Mucosa of descending colon (tissue), 3 donors: ENCODE measurements at regions not wholly inside any gene's neighbourhood (a gene's known extent, or its start where the extent isn't known, plus 50 kb on each side); places are given as distances from the start of the nearest gene placed in this dataset.

ENCODE experiments used
- ATAC-seq: fragments of 200-7000 bp; cut with Tn5 transposase; one replicate; pipeline ENCODE4 v1.9.1; 2020; ENCODE audit warnings: mild to moderate bottlenecking, moderate library complexity
- DNase-seq, 3 donors: peaks; one replicate each; pipeline ENCODE4 v3.0.0-alpha.2; 2020
- H3K36me3 ChIP-seq: fragments of 200-600 bp; one replicate; pipeline ENCODE4 v1.8.0; 2021; ENCODE audit warnings: low read depth, mild to moderate bottlenecking
- H3K4me1 ChIP-seq: fragments of 200-600 bp; one replicate; pipeline ENCODE4 v1.8.0; 2021; ENCODE audit warnings: low read depth, mild to moderate bottlenecking
- H3K4me3 ChIP-seq: fragments of 200-600 bp; one replicate; pipeline ENCODE4 v1.8.0; 2021; ENCODE audit warnings: mild to moderate bottlenecking
- H3K9me3 ChIP-seq: fragments of 200-600 bp; one replicate; pipeline ENCODE4 v1.8.0; 2021; ENCODE audit warnings: mild to moderate bottlenecking
- CTCF ChIP-seq: fragments of 200-600 bp; IDR thresholded peaks from one replicate; pipeline ENCODE4 v1.8.0; 2022; ENCODE audit warnings: antibody characterized with exemption, mild to moderate bottlenecking
- intact Hi-C, 2 donors: fragments of 100-400 bp; cut with DNase I in 1 of 2; cut with micrococcal nuclease in 1 of 2; formaldehyde crosslinking; loops; one replicate each; pipeline versions ENCODE4 v1.11.0 to v1.11.1; 2022; cut with DNase I, micrococcal nuclease
- donor health status: DM: no; HTN: no; CAD: no; lungs with moderate emphysema.
- donor health status: DM: no; HTN: no; CAD: no.
- donor health status: DM: no; HTN: yes; CAD: no.

GRCh38 chr13:58729361-58729760 lies 1097.8 kb downstream of the PCDH17 start:
- Histone ChIP-seq H3K9me3 (peaks cover 41% of the 10 kb centered on the region), H3K4me3 (no peak overlapping the region), H3K36me3 (no peaks in the 10 kb centered on the region), H3K4me1 (no peaks in the 10 kb centered on the region)
- DNase-seq (no peak), ATAC-seq (no peak)
- no peak for TF ChIP-seq CTCF
- intact Hi-C loops: no loop called here

GRCh38 chr13:58744686-58745085 lies 1113.1 kb downstream of the PCDH17 start:
- intact Hi-C loops: no loop called here
- H3K36me3 ChIP-seq: no peaks in the 10 kb centered on the region

GRCh38 chr13:58767566-58767965 lies 1136.0 kb downstream of the PCDH17 start:
- no peak for ATAC-seq
- H3K36me3 ChIP-seq: no peaks in the 10 kb centered on the region
- peaks cover 20% of the 10 kb centered on the region for H3K9me3 ChIP-seq
- TF ChIP-seq CTCF: no peak
- no peaks in the 10 kb centered on the region for H3K4me1 ChIP-seq
- H3K4me3 ChIP-seq: no peak overlapping the region
- intact Hi-C loops: no loop called here
- DNase-seq: no peak

More at GRCh38 chr13:58744686-58745085, 1113.1 kb downstream of the PCDH17 start:
- no peak overlapping the region for H3K4me3 ChIP-seq
- TF ChIP-seq CTCF: no peak
- ATAC-seq (no peak), DNase-seq (no peak)
- no peaks in the 10 kb centered on the region for H3K4me1 ChIP-seq
- peaks cover 18% of the 10 kb centered on the region for H3K9me3 ChIP-seq

GRCh38 chr13:58773280-58773859 lies 1141.8 kb downstream of the PCDH17 start:
- no peak for ATAC-seq
- Histone ChIP-seq H3K4me1 (no peaks in the 10 kb centered on the region), H3K4me3 (no peak overlapping the region), H3K36me3 (no peaks in the 10 kb centered on the region), H3K9me3 (peaks cover 29% of the 10 kb centered on the region)
- no peak for TF ChIP-seq CTCF
- no peak for DNase-seq
- intact Hi-C loops: no loop called here

- no peak for TF ChIP-seq CTCF
- no peaks in the 10 kb centered on the region for H3K36me3 ChIP-seq
- ATAC-seq: no peak
- intact Hi-C loops: no loop called here
- peaks cover 49% of the 10 kb centered on the region for H3K9me3 ChIP-seq
- no peak for DNase-seq
- H3K4me3 ChIP-seq: no peak overlapping the region
- H3K4me1 ChIP-seq: no peaks in the 10 kb centered on the region
Observed at GRCh38 chr13:58782736-58783135, 1151.2 kb downstream of the PCDH17 start.

GRCh38 chr13:58792854-58793253 lies 1161.3 kb downstream of the PCDH17 start:
- Histone ChIP-seq H3K9me3 (peaks cover 33% of the 10 kb centered on the region), H3K36me3 (no peaks in the 10 kb centered on the region), H3K4me3 (no peak overlapping the region), H3K4me1 (no peaks in the 10 kb centered on the region)
- intact Hi-C loops: no loop called here
- ATAC-seq (no peak), DNase-seq (no peak)
- no peak for TF ChIP-seq CTCF
